Upper lobe of left lung (tissue), 4 donors: ENCODE measurements at regions not wholly inside any gene's neighbourhood (a gene's known extent, or its start where the extent isn't known, plus 50 kb on each side); places are given as distances from the start of the nearest gene placed in this dataset.

Experiments used
- CTCF ChIP-seq, 6 experiments: fragments of 450-650 bp in 4 of 6; fragments of 200-600 bp in 2 of 6; sonication (generic) in 2 of 6; IDR thresholded peaks; one replicate each; pipeline ENCODE4 v1.5.1; 2016 to 2019; ENCODE audit warnings: antibody characterized with exemption in 6 of 6
- POLR2A ChIP-seq, 4 donors: fragments of 450-650 bp; IDR thresholded peaks; one replicate each; pipeline ENCODE4 v1.5.1; 2016 to 2017; ENCODE audit warnings: antibody characterized with exemption in 4 of 4, mild to moderate bottlenecking in 2 of 4

GRCh38 chr10:125557311-125557710, 125.7 kb downstream of the TEX36 start:
- no peak for TF ChIP-seq CTCF (IDR thresholded peaks at IDR 0.05)
- TF ChIP-seq POLR2A (IDR thresholded peaks at IDR 0.05), result no peak
